Frontal cortex (tissue), 3 donors: ENCODE measurements at regions not wholly inside any gene's neighbourhood (a gene's known extent, or its start where the extent isn't known, plus 50 kb on each side); places are given as distances from the start of the nearest gene placed in this dataset.

Experiments used
- DNase-seq, 2 donors: peaks; one replicate each; pipeline ENCODE4 v3.0.0; 2012; ENCODE audit warnings: low spot score in 2 of 2
- FAIRE-seq: peaks from 2 replicates; lab custom pipeline; 2012; peaks lifted over from hg19 to GRCh38; lab: Jason Lieb, UNC
- donor health status: control.
- donor health status: control.
- donor health status: control.

DNA sequence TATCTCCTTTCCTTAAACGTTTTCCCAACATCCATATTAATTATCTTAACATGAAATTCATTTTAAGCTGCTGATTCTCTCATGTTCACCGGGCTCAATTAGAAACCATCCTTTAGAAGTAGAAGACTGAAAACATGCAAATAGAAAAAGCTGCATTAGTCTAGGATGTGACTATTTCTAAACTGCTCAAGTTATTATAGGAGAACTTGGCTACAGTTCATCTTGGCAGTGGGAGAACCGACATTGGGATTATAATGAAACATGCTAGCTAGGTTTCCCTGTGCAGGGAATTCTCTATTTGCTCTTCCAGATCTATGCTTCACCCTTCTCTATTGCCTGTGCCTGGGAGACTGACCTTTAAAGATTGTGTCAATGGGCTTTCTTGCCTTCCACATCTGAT lies 151.0 kb upstream of the PPARGC1A start:
- DNase-seq = no peak
- FAIRE-seq = no peak

DNA sequence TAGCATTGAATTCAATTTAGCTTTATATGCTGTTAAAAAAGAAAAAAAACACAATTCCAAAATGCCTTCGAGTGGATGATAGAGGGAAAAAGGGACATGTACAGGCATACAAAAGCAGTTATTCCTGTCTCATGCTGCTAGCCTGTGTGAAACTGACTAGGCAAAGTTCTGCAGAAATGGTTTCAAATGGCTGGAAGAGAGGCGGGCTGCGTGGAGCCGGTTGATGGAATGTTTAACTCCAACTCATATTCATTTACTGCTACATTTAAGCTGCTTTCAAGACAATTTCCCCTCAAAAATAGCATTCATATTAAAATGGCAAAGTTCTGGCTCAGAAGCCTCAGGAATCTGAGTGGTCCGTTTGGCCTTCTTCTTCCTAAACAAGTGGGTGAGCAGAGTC lies 143.8 kb upstream of the PPARGC1A start:
- FAIRE-seq (no peak), DNase-seq (no peak)

DNA sequence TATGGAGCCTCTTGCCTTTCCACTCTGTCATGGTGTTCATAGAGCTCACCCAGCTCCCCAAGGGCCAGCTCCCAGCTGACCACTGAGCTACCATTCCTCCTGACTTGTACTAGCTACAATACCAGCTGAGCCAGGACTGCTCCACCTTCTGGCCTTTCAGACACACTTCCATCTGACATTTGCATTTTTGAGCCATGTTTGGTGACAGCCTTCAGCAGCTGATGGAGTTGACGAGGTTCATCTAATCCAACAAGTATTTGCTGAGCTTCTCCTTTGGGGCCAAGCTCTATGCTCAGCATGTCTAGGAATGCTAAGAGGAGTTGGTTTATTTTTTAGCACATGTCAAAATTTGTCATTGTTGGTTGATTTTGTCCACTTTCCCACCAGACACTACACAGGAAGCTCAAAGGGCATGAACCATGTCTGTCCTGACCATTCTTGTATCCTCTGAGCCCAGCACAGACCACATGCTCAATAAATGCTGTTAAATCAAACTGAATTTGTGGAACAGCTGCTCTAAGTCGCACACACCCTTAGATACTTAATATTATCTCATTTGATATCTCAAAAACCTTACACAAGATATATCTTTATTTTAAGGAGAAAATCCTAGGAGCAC lies 142.6 kb upstream of the PPARGC1A start:
- FAIRE-seq = no peak
- no peak for DNase-seq

DNA sequence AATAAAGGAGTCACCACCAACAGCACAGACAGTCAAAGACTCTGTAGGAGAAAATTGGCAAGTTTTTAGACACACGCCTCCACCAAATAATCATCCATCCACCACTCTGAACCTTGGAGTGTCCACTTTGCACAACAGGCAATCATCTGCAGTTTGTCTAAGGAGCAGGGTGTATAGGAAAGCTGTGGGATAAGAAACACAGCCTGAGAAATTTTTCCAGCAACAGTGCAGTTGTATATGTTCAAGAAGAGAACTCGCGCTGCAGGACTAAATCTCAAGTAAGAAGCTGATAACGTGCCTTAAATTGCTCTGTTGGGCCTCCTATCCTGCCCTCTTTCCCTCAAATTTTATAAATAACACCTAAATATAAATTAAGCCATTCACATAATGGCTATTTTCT lies 136.7 kb upstream of the PPARGC1A start:
- DNase-seq (no peak), FAIRE-seq (no peak)

DNA sequence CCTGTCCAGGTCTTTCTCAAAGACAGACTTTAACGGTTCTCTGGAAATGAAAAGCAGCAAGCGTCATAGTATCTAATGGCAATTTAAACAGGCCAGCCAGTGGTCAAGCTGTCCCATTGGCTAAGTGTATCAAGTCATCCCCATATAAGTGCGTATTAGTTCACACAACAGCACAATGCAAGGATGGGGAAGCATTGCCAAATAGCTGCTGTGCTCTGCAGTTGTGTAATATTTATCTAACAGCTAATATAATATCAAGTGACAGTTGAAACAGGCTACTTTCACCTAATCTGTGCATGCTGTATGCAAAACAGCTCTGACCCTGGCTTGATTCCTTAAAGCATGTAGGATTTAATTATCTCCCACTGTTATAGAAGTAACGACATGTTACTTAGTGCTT lies 134.8 kb upstream of the PPARGC1A start:
- FAIRE-seq (no peak), DNase-seq (no peak)

DNA sequence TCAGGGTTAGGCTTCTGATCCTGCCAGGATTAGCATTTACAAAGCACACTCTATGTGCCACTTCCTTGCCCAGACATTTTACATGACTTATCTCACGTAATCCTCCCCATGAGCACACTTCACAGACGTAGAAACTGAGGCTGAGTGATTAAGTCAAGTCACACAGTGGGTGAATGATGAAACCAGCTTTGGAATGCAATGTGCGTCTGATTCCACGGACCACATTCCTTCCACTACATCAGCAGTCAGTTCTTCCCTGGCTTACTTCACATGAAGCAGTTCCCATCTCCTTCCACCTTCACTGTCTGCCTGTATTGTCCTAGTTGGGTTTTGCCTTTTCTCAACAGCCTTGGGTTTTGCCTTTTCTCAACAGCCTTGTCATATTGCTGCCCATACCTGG lies 134.3 kb upstream of the PPARGC1A start:
- no peak for FAIRE-seq
- no peak for DNase-seq

DNA sequence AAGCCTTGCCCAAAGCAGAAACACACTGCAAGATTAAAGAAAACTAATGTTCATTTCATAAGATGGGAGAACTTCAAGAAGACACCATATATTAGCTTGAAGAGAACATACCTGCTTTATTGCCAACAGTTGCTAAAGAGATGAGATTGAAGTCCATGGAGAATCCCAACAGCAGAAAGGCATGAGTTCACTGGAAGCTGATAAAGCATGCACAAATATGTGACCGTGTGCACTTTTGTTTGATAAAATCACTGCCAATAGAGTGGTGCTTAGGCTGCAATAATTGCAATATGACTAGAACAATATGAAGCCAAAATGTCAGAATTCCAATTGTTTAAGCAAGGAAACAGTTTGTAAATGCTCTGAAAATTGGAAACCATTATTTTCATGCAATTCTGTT lies 125.9 kb upstream of the PPARGC1A start:
- FAIRE-seq (no peak), DNase-seq (no peak)

DNA sequence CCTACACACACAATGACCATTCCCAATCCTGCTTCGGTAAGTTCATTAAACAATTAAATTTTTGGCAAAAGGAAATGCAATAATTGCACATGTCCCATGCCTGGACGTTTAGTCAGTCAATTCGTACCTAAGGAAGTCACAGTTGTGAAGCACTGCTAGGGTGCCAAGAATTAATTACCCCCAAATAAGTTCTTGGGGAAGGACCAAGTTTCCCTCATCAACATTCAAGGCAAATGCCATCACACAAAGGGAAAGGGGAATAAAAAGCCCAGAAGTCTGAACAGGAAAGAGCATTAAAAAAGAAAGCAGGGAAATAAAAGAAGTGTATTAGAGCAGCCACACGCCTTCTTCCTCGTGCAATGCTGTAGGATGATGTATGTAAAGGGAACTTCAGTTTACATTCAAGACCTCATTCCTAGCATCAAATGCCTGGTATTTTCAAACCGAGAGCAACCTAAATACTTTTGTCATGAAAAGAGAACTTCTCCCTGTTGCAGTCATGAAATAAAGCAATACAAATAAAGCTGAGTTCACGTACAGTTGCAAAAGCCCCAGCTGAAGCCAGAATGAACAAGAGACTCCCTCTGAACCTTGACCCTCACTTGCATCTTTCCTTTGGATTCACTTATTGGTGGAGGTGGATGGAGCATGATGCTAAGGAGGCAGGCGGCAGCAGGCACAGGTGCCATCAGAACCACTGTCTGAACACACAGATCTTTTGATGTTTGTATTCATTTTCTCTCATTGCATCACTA lies 124.0 kb upstream of the PPARGC1A start:
- no peak for FAIRE-seq
- peak in 1 of 2 donors; percentile 5 for DNase-seq

DNA sequence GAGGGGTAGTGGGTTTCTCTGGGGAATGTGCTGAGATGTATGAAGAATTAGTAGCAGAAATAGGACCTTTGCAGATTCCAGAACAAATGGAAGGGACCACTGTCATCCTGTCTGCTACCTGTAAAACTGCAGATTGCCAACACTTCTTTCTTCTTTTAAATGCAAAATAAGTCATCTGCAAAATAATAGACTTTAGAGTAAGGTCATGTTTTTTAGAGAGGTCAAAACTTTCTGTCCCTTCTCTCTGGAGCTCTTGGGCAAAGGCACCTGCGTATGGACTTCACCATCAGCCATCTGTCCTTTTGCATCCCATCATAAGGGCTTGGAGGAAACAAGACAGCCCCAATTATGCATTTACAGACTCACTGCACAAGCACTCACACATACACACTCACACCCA lies 121.1 kb upstream of the PPARGC1A start:
- no peak for DNase-seq
- no peak for FAIRE-seq

DNA sequence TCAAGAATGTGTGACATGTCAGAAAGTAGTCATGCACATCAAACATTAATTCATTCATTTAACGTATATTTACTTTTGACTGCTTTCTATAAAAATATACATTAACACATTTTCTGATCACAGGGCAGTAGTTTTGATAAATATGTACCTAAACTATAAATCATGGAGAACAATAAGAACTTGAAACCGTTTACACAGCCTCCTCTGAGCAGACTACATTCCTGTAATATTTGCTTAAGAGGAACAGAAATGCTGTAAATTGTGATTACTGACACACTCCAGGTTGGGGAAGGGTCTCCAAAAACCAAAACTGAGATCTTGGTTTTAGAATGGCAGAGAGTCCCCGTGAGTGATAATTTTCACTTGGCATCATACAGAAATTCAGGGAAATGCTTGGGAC lies 120.7 kb upstream of the PPARGC1A start:
- no peak for FAIRE-seq
- DNase-seq = no peak

DNA sequence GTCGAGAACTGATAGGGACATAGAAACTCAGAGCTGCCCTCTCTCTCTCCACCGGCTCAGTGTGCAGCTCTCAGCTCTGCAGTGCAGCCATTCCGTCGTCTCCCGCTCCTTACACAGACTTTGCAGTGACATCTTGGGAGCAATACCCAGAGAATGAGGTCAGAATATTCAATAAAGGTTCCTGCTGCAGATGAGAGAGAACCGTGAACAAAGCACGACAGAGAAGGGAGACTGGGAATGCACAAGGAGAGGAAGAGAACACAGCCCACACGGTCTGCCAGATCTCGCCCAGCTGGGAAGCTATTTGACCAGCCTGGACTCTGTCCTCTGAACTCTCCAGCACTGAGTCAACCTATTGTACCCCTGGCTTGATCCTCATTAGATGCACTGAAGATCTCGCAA lies 118.0 kb upstream of the PPARGC1A start:
- DNase-seq (no peak), FAIRE-seq (no peak)

DNA sequence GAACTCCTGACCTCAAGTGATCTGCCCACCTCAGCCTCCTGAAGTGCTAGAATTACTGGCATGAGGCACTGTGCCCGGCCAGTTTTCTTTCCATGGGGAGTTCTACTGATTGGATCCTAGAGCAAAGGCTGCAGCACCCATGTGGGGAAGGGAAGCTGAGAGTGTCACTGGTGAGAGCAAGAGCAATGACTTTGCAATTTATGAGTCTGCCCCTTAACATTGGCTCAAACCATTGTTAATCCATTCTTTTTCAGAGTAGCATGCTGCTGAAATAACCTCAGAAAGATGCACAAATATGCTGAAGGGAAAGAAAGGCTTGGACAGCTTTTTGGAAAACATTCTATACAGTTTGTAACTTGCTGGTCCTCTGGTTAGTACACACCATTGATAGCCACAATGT lies 116.4 kb upstream of the PPARGC1A start:
- DNase-seq (no peak), FAIRE-seq (no peak)

DNA sequence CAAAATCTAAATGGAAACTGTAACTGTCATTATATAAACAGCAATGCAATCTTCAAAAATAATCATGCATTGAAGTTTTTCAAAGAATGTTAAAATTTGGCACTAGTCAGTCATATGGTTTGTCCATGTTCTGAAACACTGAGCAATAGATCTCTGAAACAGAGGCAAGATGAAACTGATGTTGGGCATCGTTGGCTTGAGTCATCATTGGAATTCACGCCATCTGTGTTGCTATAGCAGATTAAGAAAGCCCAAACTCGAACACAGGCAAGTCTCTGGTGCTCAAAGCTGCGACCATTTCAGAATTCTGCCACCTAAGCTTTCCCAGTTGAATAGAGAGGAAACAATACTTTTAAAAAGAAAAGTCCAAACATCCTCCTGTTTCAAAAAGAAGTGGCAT lies 114.1 kb upstream of the PPARGC1A start:
- no peak for FAIRE-seq
- DNase-seq = no peak

DNA sequence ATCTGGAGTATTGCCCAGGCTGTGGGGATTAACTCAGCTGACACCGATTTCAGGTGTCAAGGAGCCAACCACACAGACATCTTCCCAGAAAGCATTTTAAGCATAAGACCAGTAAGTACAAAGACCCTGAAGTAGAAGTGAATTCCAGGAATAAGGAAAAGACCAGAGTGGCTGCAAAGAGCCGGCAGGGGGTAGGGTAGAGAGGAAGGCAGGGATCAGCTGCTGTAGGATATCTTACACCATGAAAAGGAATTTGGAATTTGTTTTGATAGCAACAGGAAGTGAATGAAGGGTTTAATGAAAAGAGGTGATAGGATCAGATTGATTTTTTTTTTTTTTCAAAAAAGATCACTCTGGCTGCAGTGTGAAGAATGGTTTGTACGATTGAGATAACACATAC lies 113.6 kb upstream of the PPARGC1A start:
- FAIRE-seq (no peak), DNase-seq (no peak)

DNA sequence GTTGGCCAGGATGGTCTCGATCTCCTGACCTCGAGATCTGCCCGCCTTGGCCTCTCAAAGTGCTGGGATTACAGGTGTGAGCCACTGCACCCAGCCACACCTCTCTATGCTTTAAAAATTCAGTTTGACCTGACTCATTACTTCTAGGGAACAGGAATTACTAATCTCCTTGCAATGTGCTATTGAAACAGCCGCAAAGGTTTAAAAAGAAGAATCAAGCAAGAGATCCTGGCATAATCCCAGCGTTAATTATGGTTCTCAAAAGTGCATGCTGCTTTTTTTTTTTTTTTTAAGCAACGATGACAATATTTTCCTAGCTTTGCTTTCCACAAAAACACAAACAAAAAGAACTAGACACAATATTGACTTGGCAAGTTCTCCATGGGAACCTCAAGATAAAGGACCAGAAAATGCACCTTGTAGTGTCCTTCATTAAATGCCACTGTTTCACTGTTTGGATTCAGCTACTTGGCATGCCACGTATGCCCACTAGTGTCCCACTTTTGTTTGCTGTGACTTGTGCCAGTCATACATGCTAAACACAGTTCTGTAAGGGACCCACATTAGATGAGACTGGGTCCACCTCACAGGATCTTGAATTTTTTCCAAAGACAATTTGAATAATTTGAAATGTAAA lies 112.6 kb upstream of the PPARGC1A start:
- no peak for FAIRE-seq

DNA sequence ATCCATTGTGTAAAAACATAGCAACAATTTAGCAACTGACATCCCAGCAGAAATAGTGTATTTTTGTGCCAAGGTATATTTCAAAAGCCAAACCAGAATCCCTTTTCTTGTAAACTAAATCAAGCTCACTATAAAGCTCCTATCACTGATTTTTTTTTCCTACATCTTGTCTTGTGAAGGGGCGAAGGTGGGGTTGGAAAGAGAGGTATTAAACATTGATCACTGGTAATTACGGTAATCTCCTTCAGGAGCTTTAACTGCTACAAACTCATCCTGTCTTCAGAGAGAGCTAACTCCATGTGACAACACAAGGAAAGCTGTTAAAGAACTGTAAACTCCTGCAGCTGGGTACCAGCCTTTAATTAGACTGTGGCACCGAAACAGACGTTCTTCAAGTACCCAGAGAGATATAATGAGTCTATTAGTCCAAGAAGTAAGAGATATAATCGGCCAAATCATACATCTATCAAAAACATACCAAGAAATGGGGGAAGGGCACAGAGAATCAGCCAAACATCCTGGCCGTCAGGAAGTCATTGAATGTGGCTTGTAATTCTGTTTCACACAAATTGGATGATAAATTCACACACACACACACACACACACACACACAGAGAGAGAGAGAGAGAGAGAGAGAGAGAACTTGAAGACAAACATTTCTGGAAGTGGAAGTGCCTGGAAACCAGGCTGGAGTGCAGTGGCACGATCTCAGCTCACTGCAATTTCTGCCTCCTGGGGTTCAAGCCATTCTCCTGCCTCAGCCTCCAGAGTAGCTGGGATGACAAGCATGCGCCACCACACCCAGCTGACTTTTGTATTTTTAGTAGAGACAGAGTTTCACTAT lies 111.9 kb upstream of the PPARGC1A start:
- DNase-seq (no peak), FAIRE-seq (no peak)

More for the DNA sequence above, 112.6 kb upstream of the PPARGC1A start:
- DNase-seq = no peak

DNA sequence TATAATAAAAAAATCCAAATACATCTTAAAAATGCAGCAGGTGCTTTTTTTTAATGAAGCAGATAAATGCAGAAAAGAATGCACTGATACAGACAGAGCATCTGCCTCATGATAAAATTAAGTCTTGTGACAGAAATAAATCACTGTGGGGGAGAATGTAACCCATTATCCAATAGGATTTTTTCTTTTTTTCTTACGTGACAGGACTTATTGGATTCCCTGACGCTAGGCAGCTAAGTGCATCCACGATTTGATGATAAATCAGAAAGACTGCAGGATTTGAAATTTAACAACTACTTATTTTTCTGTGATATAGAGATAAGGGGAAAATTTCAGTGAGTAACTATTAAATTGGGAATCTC lies 110.6 kb upstream of the PPARGC1A start:
- FAIRE-seq (no peak), DNase-seq (no peak)

DNA sequence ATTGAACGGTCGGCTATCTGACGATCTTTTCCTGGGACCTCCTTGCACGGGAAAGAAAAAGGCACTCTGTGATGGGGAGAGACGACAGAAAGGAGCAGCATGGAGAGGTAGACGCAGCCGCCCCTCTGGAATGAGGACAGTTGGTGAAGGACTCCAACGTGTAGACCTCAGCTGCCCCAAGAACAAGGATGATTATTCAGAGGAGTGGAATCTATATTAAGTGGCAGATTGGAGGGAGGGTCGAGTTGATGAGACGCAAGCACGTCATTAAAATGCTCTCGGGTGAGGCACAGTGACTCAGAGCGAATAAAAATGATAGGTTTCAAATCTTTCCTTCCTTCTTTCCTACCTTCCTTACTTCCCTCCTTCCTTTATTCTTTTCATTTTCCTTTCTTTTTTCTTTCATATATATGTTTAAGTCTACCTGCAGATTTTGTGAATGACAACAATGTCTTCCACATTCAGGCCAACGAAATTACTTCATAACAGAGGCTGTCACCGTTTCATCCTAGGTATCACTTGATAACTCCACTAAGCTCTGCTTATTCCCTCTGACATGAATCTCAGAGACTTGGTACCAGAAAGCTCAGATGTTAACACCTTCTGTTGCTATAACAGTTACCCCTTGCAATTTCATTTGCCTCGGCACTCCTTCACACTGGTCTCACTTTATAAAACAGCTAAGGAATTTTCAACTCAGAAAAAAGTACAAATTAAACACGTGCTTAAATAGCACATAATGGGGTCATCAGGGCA lies 110.0 kb upstream of the PPARGC1A start:
- FAIRE-seq = no peak
- DNase-seq = no peak

DNA sequence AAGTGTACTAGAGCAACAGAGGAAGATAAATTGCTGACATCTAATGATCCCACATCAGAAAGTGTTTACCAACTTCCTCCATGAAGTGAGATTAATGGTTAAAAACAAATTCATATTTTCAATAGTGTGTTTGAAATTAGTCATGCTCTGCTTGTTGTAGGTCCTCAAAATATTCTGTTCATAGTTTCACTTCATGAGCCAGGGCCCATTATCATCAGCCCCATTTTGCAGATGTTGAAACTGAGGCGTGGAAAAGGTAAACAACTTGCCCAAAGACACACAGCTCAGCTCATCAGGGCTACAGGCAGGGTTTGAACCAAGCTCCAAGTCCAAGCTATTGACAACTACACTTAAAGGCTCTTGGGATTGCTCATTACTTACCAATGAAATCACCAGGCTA lies 103.5 kb upstream of the PPARGC1A start:
- DNase-seq (no peak), FAIRE-seq (no peak)

DNA sequence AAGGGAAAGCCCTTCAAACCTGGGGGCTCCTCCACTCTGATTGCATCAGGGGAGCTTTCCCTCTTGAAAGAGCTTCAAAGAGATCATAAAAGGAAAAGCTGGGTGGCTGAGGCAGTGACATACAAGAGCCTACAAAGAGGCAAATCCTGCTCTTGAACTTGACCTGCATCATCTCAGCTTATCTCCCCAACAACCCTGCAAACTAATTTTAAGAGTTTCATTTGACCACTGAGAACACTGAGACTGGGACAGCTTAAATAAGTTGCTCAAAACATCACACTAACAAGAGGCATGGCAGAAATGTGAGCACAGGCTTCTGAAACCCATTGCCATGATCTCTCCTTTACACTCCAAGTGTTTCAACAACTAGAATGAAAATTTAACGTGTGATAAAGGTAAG lies 101.6 kb upstream of the PPARGC1A start:
- no peak for FAIRE-seq
- DNase-seq = no peak
